Mesothelial cell of epicardium (in vitro differentiated cells): ENCODE measurements at regions not wholly inside any gene's neighbourhood (a gene's known extent, or its start where the extent isn't known, plus 50 kb on each side); places are given as distances from the start of the nearest gene placed in this dataset.

Experiments used
- DNase-seq, 2 experiments: peaks; one replicate each; pipeline ENCODE4 v3.0.0; 2021; ENCODE audit warnings: low spot score in 2 of 2; ENCODE audit not compliant: unreplicated experiment in 2 of 2
- H3K27ac Mint-ChIP-seq: 2 replicates; pipeline ENCODE4 v1.8.0; 2021; ENCODE audit warnings: mixed read lengths
- H3K27me3 Mint-ChIP-seq: 2 replicates; pipeline ENCODE4 v1.8.0; 2021; ENCODE audit warnings: low read depth, mixed read lengths
- H3K36me3 Mint-ChIP-seq: 2 replicates; pipeline ENCODE4 v1.8.0; 2021; ENCODE audit warnings: mixed read lengths
- H3K4me1 Mint-ChIP-seq: 2 replicates; pipeline ENCODE4 v1.8.0; 2021; ENCODE audit warnings: mixed read lengths
- H3K4me3 Mint-ChIP-seq: 2 replicates; pipeline ENCODE4 v1.8.0; 2021; ENCODE audit warnings: mild to moderate bottlenecking, moderate library complexity, mixed read lengths
- H3K9me3 Mint-ChIP-seq: 2 replicates; pipeline ENCODE4 v1.8.0; 2021; ENCODE audit warnings: mixed read lengths
- TF ChIP-seq, protein P1 (sequence below): fragments of 200-600 bp; sonication (generic); IDR thresholded peaks from one replicate; pipeline ENCODE4 v1.5.0; 2021; ENCODE audit warnings: antibody characterized with exemption; ENCODE audit not compliant: unreplicated experiment

DNA sequence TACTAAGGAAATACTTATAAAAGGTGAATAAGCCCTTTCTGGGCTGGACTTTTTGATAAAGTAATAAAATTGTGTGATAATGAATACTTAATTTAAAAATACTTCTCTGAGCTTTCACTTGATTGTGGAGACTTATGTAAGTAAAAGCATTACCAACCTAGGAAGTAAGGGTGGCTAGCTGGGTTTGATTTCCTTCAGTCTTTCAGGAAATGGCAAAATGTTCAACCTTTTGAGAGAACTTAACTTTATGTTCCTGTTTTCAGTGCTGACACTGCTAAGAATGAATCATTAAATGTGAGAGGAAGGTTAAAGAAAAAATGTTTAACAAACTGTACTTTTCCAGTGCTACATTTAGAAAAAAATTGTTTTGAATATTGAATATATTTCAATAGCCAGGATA, 900.3 kb downstream of the METTL15 start:
- Mint-ChIP-seq H3K27me3 (no peaks in the 10 kb centered on the region), H3K4me1 (peaks cover 6% of the 10 kb centered on the region), H3K27ac (no peak overlapping the region), H3K4me3 (no peak overlapping the region), H3K9me3 (no peaks in the 10 kb centered on the region), H3K36me3 (no peaks in the 10 kb centered on the region)
- DNase-seq, result no peak
- TF ChIP-seq, protein P1, sequence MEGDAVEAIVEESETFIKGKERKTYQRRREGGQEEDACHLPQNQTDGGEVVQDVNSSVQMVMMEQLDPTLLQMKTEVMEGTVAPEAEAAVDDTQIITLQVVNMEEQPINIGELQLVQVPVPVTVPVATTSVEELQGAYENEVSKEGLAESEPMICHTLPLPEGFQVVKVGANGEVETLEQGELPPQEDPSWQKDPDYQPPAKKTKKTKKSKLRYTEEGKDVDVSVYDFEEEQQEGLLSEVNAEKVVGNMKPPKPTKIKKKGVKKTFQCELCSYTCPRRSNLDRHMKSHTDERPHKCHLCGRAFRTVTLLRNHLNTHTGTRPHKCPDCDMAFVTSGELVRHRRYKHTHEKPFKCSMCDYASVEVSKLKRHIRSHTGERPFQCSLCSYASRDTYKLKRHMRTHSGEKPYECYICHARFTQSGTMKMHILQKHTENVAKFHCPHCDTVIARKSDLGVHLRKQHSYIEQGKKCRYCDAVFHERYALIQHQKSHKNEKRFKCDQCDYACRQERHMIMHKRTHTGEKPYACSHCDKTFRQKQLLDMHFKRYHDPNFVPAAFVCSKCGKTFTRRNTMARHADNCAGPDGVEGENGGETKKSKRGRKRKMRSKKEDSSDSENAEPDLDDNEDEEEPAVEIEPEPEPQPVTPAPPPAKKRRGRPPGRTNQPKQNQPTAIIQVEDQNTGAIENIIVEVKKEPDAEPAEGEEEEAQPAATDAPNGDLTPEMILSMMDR, result no peak

DNA sequence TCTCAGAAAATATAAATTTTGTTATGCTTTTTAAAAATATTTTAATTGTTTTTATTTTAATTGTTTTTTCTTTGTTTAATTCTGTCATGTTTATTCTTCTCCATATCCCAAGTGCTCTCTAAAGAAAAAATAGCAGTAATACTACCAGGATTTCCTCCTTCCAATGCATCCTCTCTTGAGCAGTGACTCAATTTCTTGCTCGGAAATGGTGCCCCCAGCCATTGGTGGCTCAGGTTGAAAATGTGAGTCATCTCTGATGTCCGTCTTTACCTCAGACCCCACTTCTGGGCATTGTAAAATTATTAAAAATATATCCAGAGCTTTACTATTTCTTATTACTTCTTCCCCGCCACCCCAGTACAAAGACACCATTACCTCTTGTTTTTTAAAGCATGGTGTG, 898.5 kb downstream of the METTL15 start:
- Mint-ChIP-seq H3K9me3 (no peaks in the 10 kb centered on the region), H3K36me3 (no peaks in the 10 kb centered on the region), H3K4me3 (no peak overlapping the region), H3K27ac (no peak overlapping the region), H3K4me1 (peaks cover 8% of the 10 kb centered on the region), H3K27me3 (no peaks in the 10 kb centered on the region)
- DNase-seq, result no peak
- TF ChIP-seq, protein P1, result no peak

DNA sequence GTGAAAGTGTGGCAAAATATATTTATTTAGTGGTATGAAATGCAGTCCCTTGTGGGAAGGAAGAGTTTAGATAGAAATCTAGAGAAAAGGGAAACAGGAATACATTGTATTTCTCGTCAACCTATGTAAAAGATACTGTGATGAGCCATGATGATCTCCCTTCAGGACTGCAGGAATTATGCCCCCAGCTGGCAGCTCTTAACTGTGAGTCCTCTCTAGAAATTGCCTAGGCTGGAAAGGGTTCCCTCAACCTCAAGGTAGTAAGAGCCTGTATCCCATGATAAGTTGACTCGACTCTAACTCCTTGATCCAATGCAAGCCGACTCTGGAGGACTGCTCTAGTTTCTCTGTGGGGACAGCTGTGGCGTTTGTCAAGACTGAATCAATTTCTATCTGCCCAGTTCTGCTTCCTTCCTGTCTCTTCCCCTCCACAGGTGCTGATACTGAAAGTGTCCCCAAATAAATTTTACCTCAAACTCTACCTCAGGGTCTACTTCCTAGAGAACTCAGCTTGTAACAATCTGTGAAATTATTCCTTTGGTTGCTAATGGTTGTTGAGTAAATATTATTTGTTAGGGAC, 897.3 kb downstream of the METTL15 start:
- Mint-ChIP-seq H3K36me3 (no peaks in the 10 kb centered on the region), H3K27ac (no peak overlapping the region), H3K27me3 (no peaks in the 10 kb centered on the region), H3K9me3 (no peaks in the 10 kb centered on the region), H3K4me1 (peaks cover 13% of the 10 kb centered on the region), H3K4me3 (no peak overlapping the region)
- DNase-seq, result no peak
- TF ChIP-seq, protein P1, result no peak

DNA sequence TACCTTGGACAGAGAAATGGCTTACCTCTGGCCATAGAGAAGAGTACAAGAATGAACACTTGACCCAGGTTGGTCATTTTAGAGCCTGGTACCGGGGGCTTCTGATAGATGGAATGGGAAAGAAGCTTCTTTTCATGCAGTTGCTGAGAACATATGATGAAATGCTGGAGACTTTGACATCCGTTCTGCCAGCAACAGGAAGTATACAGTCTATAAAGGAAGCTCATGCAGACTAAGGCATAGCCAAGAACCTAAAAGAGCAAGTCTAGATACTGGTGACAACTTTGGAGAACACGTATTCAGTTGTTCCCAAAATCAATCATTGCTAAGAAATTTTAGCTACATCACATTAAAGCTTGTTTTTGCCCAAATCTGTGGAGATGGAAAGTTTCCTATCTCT, 894.6 kb downstream of the METTL15 start:
- no peaks in the 10 kb centered on the region for H3K27me3 Mint-ChIP-seq

DNA sequence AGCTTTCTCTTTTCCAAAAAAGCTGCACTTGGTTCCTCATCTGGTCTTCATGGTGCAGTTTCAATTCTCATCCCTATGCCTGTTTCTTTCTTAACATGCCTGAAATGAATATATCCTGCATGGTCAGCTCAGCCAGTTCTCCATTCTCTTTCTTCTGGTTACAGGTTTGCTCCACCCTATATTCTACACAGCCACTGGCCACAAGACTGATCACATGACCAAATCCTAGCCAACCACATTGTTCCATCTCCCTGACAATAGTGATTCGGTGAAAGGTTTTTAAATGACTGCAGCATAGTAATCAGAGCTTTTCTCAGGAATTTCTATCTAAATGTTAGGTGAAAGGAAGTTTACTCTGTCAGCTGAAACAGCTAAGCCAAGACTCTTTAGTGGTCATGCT, 891.4 kb downstream of the METTL15 start:
- Mint-ChIP-seq H3K27ac (peak overlapping the region; percentile 14), H3K4me3 (no peak overlapping the region), H3K27me3 (no peaks in the 10 kb centered on the region), H3K9me3 (no peaks in the 10 kb centered on the region), H3K36me3 (no peaks in the 10 kb centered on the region), H3K4me1 (peaks cover 13% of the 10 kb centered on the region)
- no peak for DNase-seq
- TF ChIP-seq, protein P1, result no peak

More for the DNA sequence above, 894.6 kb downstream of the METTL15 start:
- no peak for DNase-seq
- Mint-ChIP-seq H3K36me3 (no peaks in the 10 kb centered on the region), H3K27ac (no peak overlapping the region), H3K4me1 (peaks cover 13% of the 10 kb centered on the region), H3K9me3 (no peaks in the 10 kb centered on the region), H3K4me3 (no peak overlapping the region)
- TF ChIP-seq, protein P1, result no peak

DNA sequence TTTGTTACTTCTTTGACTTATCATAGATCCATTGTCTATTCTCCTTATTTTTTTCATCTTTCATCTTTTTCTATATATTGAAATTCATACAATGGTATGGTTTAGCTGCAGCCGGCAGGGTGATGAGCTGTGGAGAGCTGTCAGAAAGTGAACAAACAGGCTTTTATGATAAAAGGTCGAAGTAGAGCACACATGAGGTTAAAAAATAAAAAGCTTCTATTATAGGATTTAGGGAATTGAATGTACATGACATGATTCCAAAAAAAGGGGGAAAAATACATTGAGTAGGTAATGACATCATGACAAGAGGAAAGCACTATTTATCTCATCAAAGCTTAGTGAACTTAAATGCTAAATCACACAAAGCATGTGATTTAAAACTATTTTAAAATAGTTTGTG, 884.8 kb downstream of the METTL15 start:
- Mint-ChIP-seq H3K36me3 (no peaks in the 10 kb centered on the region), H3K4me1 (peaks cover 8% of the 10 kb centered on the region), H3K4me3 (no peak overlapping the region), H3K27me3 (no peaks in the 10 kb centered on the region), H3K27ac (no peak overlapping the region), H3K9me3 (no peaks in the 10 kb centered on the region)
- DNase-seq, result no peak
- TF ChIP-seq, protein P1, result no peak
